ENCODE measurements at regions not wholly inside any gene's neighbourhood (a gene's known extent, or its start where the extent isn't known, plus 50 kb on each side); places are given as distances from the start of the nearest gene placed in this dataset.

GRCh38 chr4:11669156-11669555 lies 240.5 kb upstream of the HS3ST1 start:
- TF ChIP-seq, protein P1, sequence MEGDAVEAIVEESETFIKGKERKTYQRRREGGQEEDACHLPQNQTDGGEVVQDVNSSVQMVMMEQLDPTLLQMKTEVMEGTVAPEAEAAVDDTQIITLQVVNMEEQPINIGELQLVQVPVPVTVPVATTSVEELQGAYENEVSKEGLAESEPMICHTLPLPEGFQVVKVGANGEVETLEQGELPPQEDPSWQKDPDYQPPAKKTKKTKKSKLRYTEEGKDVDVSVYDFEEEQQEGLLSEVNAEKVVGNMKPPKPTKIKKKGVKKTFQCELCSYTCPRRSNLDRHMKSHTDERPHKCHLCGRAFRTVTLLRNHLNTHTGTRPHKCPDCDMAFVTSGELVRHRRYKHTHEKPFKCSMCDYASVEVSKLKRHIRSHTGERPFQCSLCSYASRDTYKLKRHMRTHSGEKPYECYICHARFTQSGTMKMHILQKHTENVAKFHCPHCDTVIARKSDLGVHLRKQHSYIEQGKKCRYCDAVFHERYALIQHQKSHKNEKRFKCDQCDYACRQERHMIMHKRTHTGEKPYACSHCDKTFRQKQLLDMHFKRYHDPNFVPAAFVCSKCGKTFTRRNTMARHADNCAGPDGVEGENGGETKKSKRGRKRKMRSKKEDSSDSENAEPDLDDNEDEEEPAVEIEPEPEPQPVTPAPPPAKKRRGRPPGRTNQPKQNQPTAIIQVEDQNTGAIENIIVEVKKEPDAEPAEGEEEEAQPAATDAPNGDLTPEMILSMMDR (IDR thresholded peaks at IDR 0.05), result no peak
- TF ChIP-seq, protein P2, sequence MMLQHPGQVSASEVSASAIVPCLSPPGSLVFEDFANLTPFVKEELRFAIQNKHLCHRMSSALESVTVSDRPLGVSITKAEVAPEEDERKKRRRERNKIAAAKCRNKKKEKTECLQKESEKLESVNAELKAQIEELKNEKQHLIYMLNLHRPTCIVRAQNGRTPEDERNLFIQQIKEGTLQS (CRISPR knock-in tag; conservative IDR thresholded peaks at IDR 0.05), result no peak
- TF ChIP-seq IRF1 (CRISPR knock-in tag; IDR thresholded peaks at IDR 0.05), result no peak
- TF ChIP-seq ARID4B (CRISPR knock-in tag; IDR thresholded peaks at IDR 0.05; ENCODE audit: borderline replicate concordance), result no peak
- no peak for TF ChIP-seq SOX15 (CRISPR knock-in tag; IDR thresholded peaks at IDR 0.05)
- TF ChIP-seq FOXJ3 (CRISPR knock-in tag; IDR thresholded peaks at IDR 0.05; ENCODE audit: borderline replicate concordance), result no peak
- TF ChIP-seq MYBL2 (CRISPR knock-in tag; IDR thresholded peaks at IDR 0.05), result no peak
- no peak for TF ChIP-seq ZNF416 (CRISPR knock-in tag; IDR thresholded peaks at IDR 0.05)
